ENCODE measurements at regions not wholly inside any gene's neighbourhood (a gene's known extent, or its start where the extent isn't known, plus 50 kb on each side); places are given as distances from the start of the nearest gene placed in this dataset.

GRCh38 chr5:2464141-2464540, 287.3 kb downstream of the IRX2 start:
- no peak for TF ChIP-seq CTCF (conservative IDR thresholded peaks at IDR 0.05; ENCODE audit: low read depth in 2 of 2)
- no peak for TF ChIP-seq POLR2AphosphoS5 (IDR thresholded peaks at IDR 0.05; ENCODE audit: low read depth)
- TF ChIP-seq EZH2 (IDR thresholded peaks at IDR 0.05; ENCODE audit: low read depth, unreplicated experiment): no peak

Data from GM23338 (cell line).